Jurkat, Clone E6-1 (cell line): ENCODE measurements at regions not wholly inside any gene's neighbourhood (a gene's known extent, or its start where the extent isn't known, plus 50 kb on each side); places are given as distances from the start of the nearest gene placed in this dataset.
"Not testable (repeated sequence)": the region's sequence is repeated elsewhere in the genome, so short reads cannot be mapped to it uniquely, and the experiment has no call there.

ENCODE experiments used
- DNase-seq: peaks from one replicate; pipeline ENCODE4 v3.0.0-alpha.2; 2011; ENCODE audit warnings: low read depth, low spot score
- H3K4me3 ChIP-seq: 2 replicates; pipeline ENCODE4 v1.5.1; 2011; ENCODE audit warnings: mild to moderate bottlenecking, low read length, control low read depth, moderate library complexity

DNA sequence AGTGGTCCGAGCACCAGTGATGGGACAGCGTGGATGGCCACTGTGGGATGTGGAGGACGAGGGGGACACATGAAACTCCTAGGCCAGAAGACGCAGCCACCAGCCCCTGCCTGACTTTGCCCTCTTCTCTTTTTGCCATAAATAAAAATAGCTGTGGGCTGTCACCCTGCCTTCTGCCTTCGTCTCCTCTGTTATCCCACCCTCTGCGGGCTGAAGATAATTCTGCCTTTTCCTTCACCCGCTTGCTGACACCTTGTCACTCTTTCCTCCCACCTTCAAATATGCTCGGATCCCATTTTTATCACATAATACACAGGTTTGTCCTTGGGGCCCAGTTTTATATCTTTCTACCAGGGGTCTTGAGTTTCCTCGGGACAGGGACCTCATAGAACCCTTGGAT is 87.6 kb upstream of the CIBAR2 start:
- DNase-seq, result no peak
- H3K4me3 ChIP-seq, result no peak overlapping the region

- DNase-seq, result no peak
Measured at GRCh38 chr16:85200471-85201278, 88.4 kb upstream of the CIBAR2 start.

DNA sequence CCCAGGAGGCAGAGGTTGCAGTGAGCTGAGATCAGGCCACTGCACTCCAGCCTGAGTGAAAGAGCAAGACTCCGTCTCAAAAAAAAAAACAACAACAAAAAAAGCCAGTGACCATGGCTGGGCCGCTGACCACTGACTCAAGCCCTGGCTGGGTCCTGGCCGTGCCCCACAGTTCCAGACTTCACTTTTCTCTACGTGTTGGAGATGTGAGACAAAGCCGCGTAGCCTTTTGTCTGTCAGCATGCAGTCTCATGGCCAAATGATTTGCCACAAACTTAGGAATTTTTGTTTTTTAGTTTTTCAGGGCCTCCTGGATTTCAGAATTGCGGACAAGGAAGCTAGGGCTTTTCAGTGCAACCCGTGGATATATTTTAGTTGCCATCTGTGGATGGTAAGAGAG is 89.3 kb upstream of the CIBAR2 start:
- H3K4me3 ChIP-seq, result no peak overlapping the region
- DNase-seq, result no peak

More at GRCh38 chr16:85200471-85201278, 88.4 kb upstream of the CIBAR2 start:
- H3K4me3 ChIP-seq, result no peak overlapping the region

- DNase-seq, result no peak
- H3K4me3 ChIP-seq, result no peak overlapping the region
Measured at GRCh38 chr16:85202051-85202601, 89.9 kb upstream of the CIBAR2 start.

- DNase-seq, result no peak
- no peak overlapping the region for H3K4me3 ChIP-seq
Measured at GRCh38 chr16:85202631-85203461, 90.6 kb upstream of the CIBAR2 start.

GRCh38 chr16:85203462-85203813 is 91.2 kb upstream of the CIBAR2 start:
- no peak overlapping the region for H3K4me3 ChIP-seq
- DNase-seq, result no peak

DNA sequence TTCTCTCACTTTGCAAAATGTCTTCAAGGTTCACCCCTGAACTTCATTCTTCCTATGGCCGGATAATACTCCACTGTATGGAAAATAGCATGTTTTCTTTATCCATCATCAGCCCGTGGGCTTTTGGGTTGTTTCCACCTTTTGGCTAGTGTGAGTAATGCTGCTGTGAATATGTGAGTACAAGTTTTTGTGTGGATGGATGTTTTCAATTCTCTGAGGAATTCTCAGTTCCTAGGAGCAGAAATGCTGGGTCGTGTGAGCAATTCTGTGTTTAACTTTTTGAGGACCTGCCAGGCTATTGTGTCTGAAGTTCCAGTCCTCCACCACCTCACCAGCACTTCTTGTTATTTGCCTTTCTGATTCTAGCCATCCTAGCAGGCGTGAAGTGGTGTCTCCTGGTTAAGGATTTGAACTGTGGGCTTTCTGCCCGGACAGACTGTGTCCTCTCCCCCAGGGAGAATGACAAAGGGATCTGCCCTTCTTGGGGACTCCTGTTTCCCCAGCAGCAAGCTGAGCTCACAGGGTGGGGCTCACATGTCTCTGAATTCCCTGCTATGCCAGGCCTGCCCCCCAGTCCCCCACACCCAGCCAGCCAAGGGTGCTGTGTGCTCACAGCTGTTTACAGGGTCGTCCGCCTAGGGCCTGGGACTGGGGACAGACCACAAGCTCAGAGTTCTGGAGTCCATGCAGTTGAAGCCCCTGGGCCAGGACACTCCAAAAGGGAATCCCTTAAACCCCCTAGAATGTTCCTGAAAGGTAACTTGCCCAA is 92.2 kb upstream of the CIBAR2 start:
- H3K4me3 ChIP-seq, result no peak overlapping the region
- no peak for DNase-seq

DNA sequence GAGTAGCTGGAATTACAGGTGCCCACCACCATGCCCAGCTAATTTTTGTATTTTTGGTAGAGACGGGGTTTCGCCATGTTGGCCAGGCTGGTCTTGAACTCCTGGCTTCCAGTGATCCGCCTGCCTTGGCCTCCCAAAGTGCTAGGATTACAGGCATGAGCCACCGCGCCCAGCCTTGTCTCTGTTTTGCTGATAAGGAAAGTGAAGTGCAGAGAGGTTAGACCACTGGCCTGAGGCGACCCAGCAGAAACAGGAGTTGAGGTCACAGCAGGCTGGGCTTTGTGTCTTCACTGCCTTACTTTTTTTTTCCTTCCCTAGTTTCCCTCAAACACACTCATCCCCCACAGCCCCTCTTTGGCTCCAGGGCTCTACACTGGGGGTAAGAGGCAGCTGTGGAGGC is 93.0 kb upstream of the CIBAR2 start:
- not testable (repeated sequence) for DNase-seq, H3K4me3 ChIP-seq

GRCh38 chr16:85205747-85206471 is 93.6 kb upstream of the CIBAR2 start:
- DNase-seq, result no peak
- H3K4me3 ChIP-seq, result no peak overlapping the region

GRCh38 chr16:85206472-85207356 is 94.4 kb upstream of the CIBAR2 start:
- no peak for DNase-seq

GRCh38 chr16:85207357-85207921 is 95.2 kb upstream of the CIBAR2 start:
- no peak overlapping the region for H3K4me3 ChIP-seq
- no peak for DNase-seq

More at GRCh38 chr16:85206472-85207356, 94.4 kb upstream of the CIBAR2 start:
- no peak overlapping the region for H3K4me3 ChIP-seq

- H3K4me3 ChIP-seq, result no peak overlapping the region
- DNase-seq, result no peak
Measured at GRCh38 chr16:85208181-85208580, 95.9 kb upstream of the CIBAR2 start.

- DNase-seq, result no peak
- no peak overlapping the region for H3K4me3 ChIP-seq
Measured at GRCh38 chr16:85208643-85209520, 96.6 kb upstream of the CIBAR2 start.

DNA sequence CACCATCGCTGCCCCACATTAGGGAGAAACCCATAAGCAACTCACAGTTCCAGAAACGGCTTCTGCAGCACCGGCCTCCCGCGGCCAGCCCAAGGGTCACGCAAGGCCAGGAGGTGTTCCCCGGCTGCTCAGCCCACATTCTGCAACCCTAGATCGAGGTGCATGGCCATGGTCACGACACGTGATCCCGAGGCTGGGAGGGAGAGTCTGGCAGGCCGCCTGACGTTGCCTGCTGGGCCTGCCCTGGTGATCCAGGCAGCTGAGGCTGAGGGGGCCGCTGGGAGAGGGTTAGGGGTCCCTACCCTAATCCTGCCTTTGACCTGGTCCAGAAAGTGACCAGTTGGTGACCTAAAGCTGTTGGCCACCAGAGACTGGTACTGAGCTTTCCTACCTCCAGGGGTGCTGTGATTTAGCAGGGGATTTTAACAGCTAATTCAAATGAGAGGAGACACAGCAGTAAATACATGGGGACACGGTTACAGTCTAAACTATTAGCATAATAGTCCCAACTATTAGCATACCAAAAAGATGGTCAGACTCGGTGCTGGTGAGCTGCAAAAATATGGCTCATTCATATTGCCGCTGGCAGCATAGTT is 97.4 kb upstream of the CIBAR2 start:
- DNase-seq, result no peak
- H3K4me3 ChIP-seq, result no peak overlapping the region

GRCh38 chr16:85210423-85211169 is 98.3 kb upstream of the CIBAR2 start:
- no peak overlapping the region for H3K4me3 ChIP-seq
- no peak for DNase-seq
